LNCaP clone FGC (cell line): ENCODE measurements at regions not wholly inside any gene's neighbourhood (a gene's known extent, or its start where the extent isn't known, plus 50 kb on each side); places are given as distances from the start of the nearest gene placed in this dataset.

Source experiments
- DNase-seq: peaks from one replicate; pipeline ENCODE4 v3.0.0-alpha.2; 2011; ENCODE audit warnings: low read depth
- H3K4me3 ChIP-seq: 2 replicates; pipeline ENCODE4 v1.5.1; 2011; ENCODE audit warnings: mild to moderate bottlenecking, low read depth, low read length, control low read depth
- TF ChIP-seq, protein P1 (sequence below): IDR thresholded peaks from 2 replicates; pipeline ENCODE4 v1.5.1; 2012; ENCODE audit warnings: mild to moderate bottlenecking; ENCODE audit not compliant: control insufficient read depth, insufficient read depth; ENCODE audit errors: extremely low read depth

GRCh38 chr14:29265852-29266251, 499.3 kb downstream of the FOXG1 start:
- H3K4me3 ChIP-seq = no peak overlapping the region
- no peak for DNase-seq
- TF ChIP-seq, protein P1, sequence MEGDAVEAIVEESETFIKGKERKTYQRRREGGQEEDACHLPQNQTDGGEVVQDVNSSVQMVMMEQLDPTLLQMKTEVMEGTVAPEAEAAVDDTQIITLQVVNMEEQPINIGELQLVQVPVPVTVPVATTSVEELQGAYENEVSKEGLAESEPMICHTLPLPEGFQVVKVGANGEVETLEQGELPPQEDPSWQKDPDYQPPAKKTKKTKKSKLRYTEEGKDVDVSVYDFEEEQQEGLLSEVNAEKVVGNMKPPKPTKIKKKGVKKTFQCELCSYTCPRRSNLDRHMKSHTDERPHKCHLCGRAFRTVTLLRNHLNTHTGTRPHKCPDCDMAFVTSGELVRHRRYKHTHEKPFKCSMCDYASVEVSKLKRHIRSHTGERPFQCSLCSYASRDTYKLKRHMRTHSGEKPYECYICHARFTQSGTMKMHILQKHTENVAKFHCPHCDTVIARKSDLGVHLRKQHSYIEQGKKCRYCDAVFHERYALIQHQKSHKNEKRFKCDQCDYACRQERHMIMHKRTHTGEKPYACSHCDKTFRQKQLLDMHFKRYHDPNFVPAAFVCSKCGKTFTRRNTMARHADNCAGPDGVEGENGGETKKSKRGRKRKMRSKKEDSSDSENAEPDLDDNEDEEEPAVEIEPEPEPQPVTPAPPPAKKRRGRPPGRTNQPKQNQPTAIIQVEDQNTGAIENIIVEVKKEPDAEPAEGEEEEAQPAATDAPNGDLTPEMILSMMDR = no peak

GRCh38 chr14:29271669-29272068, 505.1 kb downstream of the FOXG1 start:
- H3K4me3 ChIP-seq = no peak overlapping the region
- no peak for DNase-seq
- TF ChIP-seq, protein P1 = no peak

DNA sequence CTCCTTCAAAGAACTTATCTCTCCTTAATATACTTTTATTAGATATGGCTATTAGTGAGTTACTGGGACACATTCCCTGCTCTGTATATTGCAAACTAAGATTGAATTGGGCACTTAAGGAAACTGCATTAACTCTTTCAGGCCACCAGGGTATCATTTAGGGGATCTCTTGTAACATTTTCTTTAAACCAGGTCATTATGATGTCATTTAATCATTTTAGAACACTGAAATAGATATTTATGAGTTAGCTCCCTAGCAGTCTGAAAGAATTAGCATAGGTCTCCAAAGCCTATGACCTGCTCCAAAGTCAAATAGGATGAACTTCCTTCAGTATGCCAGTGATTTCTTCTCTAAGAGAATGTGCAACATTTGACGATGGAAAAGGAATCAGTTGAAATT, 506.9 kb downstream of the FOXG1 start:
- no peak overlapping the region for H3K4me3 ChIP-seq
- TF ChIP-seq, protein P1 = no peak
- no peak for DNase-seq

DNA sequence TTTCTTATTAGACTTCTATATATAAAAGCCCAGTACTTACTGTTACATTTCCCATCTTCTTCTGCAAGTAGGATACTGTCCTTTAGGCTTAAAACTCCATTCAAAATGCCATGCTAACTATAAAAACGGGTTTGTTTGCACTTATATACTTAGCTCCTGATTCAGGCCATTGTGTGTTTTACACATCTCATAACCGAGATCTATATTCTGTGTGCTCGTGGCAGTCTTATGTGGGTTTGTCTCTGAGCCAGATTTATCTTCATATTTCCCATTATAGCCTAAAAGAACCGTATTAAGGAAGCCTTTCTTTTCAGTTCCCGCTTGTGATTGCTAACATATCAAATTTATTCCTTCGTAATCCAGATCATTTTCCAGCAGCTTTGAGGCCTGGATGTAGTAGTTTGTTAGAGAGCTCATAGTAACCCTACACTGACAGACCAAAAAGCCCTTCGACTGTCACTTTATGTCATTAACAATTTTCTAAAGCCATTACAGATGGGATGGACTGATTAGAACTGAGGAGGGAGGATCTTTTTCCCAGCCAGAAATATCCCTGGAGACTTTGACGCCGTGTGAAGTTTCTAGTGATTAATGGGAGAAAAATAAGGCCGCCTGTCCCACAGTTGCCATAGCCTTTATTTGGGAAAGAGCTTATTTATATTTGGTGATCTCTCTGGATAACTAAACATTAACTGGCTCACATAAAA, 508.5 kb downstream of the FOXG1 start:
- H3K4me3 ChIP-seq = no peak overlapping the region
- TF ChIP-seq, protein P1 = no peak
- no peak for DNase-seq

GRCh38 chr14:29278301-29279263, 512.0 kb downstream of the FOXG1 start:
- H3K4me3 ChIP-seq = no peak overlapping the region
- DNase-seq = no peak
- TF ChIP-seq, protein P1 = no peak

DNA sequence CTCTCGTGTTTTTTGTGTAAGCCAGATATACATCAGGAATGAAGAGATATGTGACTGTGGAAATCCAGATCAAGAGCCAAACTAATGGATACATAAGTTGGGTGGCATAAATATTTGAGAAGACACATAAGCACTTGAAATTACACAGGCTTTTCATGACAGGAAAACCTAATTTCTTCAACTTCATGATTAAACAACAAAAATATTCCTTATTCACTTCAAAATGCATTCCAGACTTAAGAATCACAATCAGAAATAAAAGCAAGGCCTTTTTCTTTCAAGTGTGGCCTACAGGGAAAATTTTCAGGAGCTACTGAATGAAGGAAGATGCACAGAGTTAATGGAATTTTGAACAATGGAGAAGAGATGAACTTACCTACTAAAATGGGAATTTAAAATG, 515.6 kb downstream of the FOXG1 start:
- TF ChIP-seq, protein P1 = no peak
- DNase-seq = no peak
- no peak overlapping the region for H3K4me3 ChIP-seq
